OCI-M2 (cell line): ENCODE measurements at regions not wholly inside any gene's neighbourhood (a gene's known extent, or its start where the extent isn't known, plus 50 kb on each side); places are given as distances from the start of the nearest gene placed in this dataset.

Experiments
- DNase-seq: peaks from one replicate; lab custom pipeline; 2025; ENCODE audit not compliant: unreplicated experiment; lab: John Stamatoyannopoulos, UW

DNA sequence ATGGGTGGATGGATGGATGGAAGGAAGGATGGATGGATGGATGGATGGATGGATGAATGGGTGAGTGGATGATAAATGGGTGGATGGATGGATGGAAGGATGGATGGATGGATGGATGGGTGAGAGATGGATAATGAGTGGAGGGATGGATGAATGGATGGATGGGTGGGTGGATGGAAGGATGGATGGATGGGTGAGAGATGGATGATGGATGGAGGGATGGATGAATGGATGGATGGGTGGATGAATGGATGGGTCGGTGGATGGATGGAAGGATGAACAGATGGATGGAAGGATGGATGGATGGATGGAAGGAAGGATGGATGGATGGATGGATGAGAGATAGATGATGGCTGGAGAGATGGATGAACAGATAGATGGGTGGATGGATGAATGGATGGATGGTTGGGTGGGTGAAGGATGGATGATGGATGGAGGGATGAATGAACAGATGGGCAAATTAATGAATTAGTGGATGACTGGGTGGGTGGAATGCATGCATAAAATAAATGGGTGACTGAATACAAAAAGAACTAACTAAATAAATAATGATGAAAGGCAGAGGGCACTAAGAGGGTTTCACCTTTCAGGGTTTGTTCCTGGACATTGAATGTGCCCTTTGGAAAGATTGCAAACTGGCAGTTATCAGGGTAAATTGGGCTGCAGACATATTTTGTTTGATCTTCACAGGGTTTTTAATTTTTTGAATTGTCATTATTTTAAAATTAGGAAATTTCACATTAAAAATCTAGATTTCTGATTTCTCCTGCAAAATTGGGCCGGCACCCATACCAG lies 50.9 kb upstream of the PTPN1 start:
- no peak for DNase-seq

DNA sequence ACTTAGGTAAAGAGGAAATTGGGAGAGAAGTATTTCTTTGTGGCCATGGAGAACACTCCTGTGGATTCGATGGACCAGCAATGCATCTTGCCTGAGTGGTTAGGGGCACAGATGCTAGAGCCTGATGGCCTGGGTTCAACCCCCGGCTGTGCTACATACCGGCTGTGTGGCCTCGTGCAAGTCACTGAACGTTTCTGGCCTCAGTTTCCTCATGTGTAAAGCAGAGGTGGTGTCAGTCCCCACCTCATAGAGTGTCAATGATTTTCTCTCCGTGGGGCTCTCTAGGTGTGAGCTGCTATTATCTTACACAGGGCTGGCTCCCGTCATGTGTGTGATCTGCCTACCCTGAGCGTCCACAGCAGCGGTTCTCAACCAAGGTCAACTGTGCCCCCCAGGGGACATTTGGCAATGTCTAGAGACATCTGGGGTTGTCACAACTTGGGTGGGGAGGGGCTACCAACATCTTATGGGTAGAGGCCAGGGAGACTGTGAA lies 50.0 kb upstream of the PTPN1 start:
- no peak for DNase-seq
